ENCODE measurements at regions not wholly inside any gene's neighbourhood (a gene's known extent, or its start where the extent isn't known, plus 50 kb on each side); places are given as distances from the start of the nearest gene placed in this dataset.

DNA sequence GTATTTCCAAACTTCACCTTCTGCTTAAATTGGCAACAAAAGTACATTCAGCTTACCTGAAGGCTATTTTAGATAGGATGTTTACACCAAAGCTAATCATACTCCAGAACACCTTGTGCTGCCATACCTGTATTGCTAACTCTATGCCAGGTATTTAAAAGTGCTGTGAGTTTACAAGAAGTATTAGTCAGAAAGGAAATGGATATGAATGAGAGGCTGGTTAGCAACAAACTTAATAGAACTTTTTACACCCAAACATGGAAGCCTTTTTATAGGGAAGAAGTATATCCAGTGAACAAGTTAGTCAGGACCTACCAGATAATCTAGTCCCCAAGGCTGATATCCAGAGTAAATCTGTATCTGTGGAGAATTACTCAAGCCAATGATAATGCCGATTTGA is 131.2 kb upstream of the SPRY1 start:
- TF ChIP-seq, protein P1, sequence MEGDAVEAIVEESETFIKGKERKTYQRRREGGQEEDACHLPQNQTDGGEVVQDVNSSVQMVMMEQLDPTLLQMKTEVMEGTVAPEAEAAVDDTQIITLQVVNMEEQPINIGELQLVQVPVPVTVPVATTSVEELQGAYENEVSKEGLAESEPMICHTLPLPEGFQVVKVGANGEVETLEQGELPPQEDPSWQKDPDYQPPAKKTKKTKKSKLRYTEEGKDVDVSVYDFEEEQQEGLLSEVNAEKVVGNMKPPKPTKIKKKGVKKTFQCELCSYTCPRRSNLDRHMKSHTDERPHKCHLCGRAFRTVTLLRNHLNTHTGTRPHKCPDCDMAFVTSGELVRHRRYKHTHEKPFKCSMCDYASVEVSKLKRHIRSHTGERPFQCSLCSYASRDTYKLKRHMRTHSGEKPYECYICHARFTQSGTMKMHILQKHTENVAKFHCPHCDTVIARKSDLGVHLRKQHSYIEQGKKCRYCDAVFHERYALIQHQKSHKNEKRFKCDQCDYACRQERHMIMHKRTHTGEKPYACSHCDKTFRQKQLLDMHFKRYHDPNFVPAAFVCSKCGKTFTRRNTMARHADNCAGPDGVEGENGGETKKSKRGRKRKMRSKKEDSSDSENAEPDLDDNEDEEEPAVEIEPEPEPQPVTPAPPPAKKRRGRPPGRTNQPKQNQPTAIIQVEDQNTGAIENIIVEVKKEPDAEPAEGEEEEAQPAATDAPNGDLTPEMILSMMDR (IDR thresholded peaks at IDR 0.05): no peak
- TF ChIP-seq POLR2A (IDR thresholded peaks at IDR 0.05) (no peak), POLR2AphosphoS5 (IDR thresholded peaks at IDR 0.05) (no peak)
